ENCODE measurements at regions not wholly inside any gene's neighbourhood (a gene's known extent, or its start where the extent isn't known, plus 50 kb on each side); places are given as distances from the start of the nearest gene placed in this dataset.

- no peak overlapping the region for H3K4me3 ChIP-seq (ENCODE audit: insufficient read depth, low read depth, low read length)
- H3K23ac ChIP-seq (ENCODE audit: low read depth, low read length): no peak overlapping the region
- no peaks in the 10 kb centered on the region for H3K9me1 ChIP-seq (ENCODE audit: insufficient read depth, low read length)
- no peaks in the 10 kb centered on the region for H4K20me1 ChIP-seq (ENCODE audit: insufficient read depth, low read length)
- no peak overlapping the region for H2BK15ac ChIP-seq (ENCODE audit: low read depth, low read length)
- no peak for TF ChIP-seq POLR2A (IDR thresholded peaks at IDR 0.05; ENCODE audit: low read depth, low read length)
- no peak for TF ChIP-seq SMC3 (IDR thresholded peaks at IDR 0.05; ENCODE audit: low read depth, low read length)
- TF ChIP-seq, protein P1, sequence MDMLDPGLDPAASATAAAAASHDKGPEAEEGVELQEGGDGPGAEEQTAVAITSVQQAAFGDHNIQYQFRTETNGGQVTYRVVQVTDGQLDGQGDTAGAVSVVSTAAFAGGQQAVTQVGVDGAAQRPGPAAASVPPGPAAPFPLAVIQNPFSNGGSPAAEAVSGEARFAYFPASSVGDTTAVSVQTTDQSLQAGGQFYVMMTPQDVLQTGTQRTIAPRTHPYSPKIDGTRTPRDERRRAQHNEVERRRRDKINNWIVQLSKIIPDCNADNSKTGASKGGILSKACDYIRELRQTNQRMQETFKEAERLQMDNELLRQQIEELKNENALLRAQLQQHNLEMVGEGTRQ (IDR thresholded peaks at IDR 0.05; ENCODE audit: low read depth, low read length): no peak
- TF ChIP-seq, protein P2, sequence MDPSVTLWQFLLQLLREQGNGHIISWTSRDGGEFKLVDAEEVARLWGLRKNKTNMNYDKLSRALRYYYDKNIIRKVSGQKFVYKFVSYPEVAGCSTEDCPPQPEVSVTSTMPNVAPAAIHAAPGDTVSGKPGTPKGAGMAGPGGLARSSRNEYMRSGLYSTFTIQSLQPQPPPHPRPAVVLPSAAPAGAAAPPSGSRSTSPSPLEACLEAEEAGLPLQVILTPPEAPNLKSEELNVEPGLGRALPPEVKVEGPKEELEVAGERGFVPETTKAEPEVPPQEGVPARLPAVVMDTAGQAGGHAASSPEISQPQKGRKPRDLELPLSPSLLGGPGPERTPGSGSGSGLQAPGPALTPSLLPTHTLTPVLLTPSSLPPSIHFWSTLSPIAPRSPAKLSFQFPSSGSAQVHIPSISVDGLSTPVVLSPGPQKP (IDR thresholded peaks at IDR 0.05; ENCODE audit: borderline replicate concordance, low read depth, low read length): no peak
- TF ChIP-seq FOS (IDR thresholded peaks at IDR 0.05; ENCODE audit: low read depth, low read length): no peak
- TF ChIP-seq CEBPB (IDR thresholded peaks at IDR 0.05; ENCODE audit: low read depth, low read length): no peak
- TF ChIP-seq BHLHE40 (IDR thresholded peaks at IDR 0.05; ENCODE audit: low read depth, low read length): no peak
- no peak for TF ChIP-seq RFX5 (IDR thresholded peaks at IDR 0.05; ENCODE audit: low read depth, low read length)
- no peak for TF ChIP-seq NFE2L2 (IDR thresholded peaks at IDR 0.05; ENCODE audit: low read depth, low read length)
- no peak for TF ChIP-seq RAD21 (IDR thresholded peaks at IDR 0.05; ENCODE audit: low read length)
- no peak for TF ChIP-seq MAZ (IDR thresholded peaks at IDR 0.05; ENCODE audit: borderline replicate concordance, low read depth, low read length)
- peaks cover 5% of the 10 kb centered on the region; the same call in 1 of the 2 replicates for H3K9me3 ChIP-seq (ENCODE audit: control insufficient read depth, insufficient read depth, low read length)
- H3K27ac ChIP-seq (ENCODE audit: insufficient read depth, low read length): no peak overlapping the region
- no peak overlapping the region for H3K56ac ChIP-seq (ENCODE audit: extremely low read depth, insufficient read depth, low read length)
- H4K91ac ChIP-seq (ENCODE audit: insufficient read depth, low read depth, low read length): no peak overlapping the region
- no peak overlapping the region for H3K9ac ChIP-seq (ENCODE audit: low read depth, low read length)
- BruUV-seq (replicated peaks): no TSS peak
- WGBS, 2 experiments (ENCODE audit: extremely low coverage in 2 of 2, insufficient read length in 1 of 2): no CpG with 5 or more reads among the region's 5 CpGs
- H3K27me3 ChIP-seq (ENCODE audit: control insufficient read depth, insufficient read depth, low read length): no peaks in the 10 kb centered on the region
- CTCF ChIA-PET: no interaction called here
- H3K14ac ChIP-seq (replicated peaks; ENCODE audit: low read depth, low read length): no peak overlapping the region
- no peak for DNase-seq
- dilution Hi-C loops (cut with HindIII; ENCODE audit: low sequenced_read_pairs, unreplicated experiment): no loop called here
- H2BK20ac ChIP-seq (ENCODE audit: low read depth, low read length): no peak overlapping the region
- in situ Hi-C loops (cut with MboI; ENCODE audit: low sequenced_read_pairs): no loop called here
- H3K79me1 ChIP-seq (ENCODE audit: low read depth in 1 of 2, low read length in 2 of 2): no peaks in the 10 kb centered on the region
- intact Hi-C loops (cut with micrococcal nuclease): no loop called here
- no peak for ATAC-seq (ENCODE audit: low read depth)
- no peak overlapping the region for H3K4me2 ChIP-seq (ENCODE audit: low read depth, low read length)
- H2AK9ac ChIP-seq (replicated peaks; ENCODE audit: low read depth, low read length, poor library complexity): no peak overlapping the region
- H4K5ac ChIP-seq (ENCODE audit: low read depth, low read length): no peak overlapping the region
- no peak overlapping the region for H2AK5ac ChIP-seq (ENCODE audit: low read depth, low read length)
- POLR2A ChIA-PET (ENCODE audit: unreplicated experiment): no interaction called here
- H3K4ac ChIP-seq (ENCODE audit: low read depth, low read length): no peak overlapping the region
- no peak overlapping the region for H3K18ac ChIP-seq (ENCODE audit: low read depth, low read length)
- H2AFZ ChIP-seq (replicated peaks; ENCODE audit: low read length, poor library complexity): no peak overlapping the region
- H3K4me1 ChIP-seq (ENCODE audit: control insufficient read depth, insufficient read depth, low read length): no peaks in the 10 kb centered on the region
- H3K36me3 ChIP-seq (ENCODE audit: control insufficient read depth, insufficient read depth, low read length): no peaks in the 10 kb centered on the region
- no peak overlapping the region for H4K8ac ChIP-seq (ENCODE audit: low read depth in 2 of 2, low read length in 2 of 2)
- H2BK120ac ChIP-seq (ENCODE audit: low read depth, low read length): no peak overlapping the region
- H2BK5ac ChIP-seq (ENCODE audit: low read depth, low read length, poor library complexity, severe bottlenecking): no peak overlapping the region
These were observed 615.3 kb downstream of the ZBBX start for GRCh38 chr3:166764698-166765318.

Data from IMR-90 (cell line).